ENCODE measurements at regions not wholly inside any gene's neighbourhood (a gene's known extent, or its start where the extent isn't known, plus 50 kb on each side); places are given as distances from the start of the nearest gene placed in this dataset.

GRCh38 chr18:78679031-78679430 lies 300.6 kb upstream of the SALL3 start:
- no peak for ATAC-seq (ENCODE audit: low read depth in 2 of 2)

DNA sequence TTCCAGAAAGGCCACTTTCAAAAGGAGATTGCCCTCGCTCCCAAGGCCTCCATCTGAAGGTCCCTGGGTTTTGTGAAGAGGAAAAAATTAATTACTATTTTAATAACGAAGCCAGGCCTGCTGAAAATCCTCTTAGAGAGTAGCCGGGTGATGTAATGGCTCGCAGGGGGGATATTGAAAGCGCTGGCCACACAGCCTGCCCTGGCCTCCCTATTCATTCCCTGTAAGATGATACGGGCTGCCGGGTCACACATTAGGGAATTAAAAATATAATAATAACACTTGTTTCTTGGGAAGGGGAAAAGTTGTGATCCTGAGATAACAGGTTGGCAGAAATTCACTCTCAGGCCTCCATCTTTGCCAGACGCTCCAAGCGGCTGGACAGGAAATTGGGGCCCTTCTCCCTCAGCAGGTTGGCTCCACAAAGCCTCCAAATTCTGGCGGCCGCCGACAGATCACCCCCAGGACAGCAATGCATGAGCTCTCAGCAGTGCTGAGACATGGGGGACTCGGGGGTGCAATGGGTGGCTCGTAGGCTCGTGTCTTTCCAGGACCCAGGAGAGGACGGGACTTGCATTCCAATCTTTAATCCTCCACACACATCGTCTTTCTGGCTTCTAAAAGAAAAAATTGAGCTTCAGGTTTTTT lies 299.9 kb upstream of the SALL3 start:
- Mint-ChIP-seq H3K4me3 (no peak overlapping the region), H3K4me1 (no peaks in the 10 kb centered on the region), H3K9me3 (peaks cover 0 to 2% (median 0%) of the 10 kb centered on the region in 7 donors), H3K27me3 (no peaks in the 10 kb centered on the region), H3K36me3 (no peaks in the 10 kb centered on the region), H3K27ac (no peak overlapping the region)
- Histone ChIP-seq H3K27ac (ENCODE audit: insufficient read depth, low read length, poor library complexity, severe bottlenecking) (no peak overlapping the region), H3K4me1 (ENCODE audit: control insufficient read depth, insufficient read depth, low read length, poor library complexity, severe bottlenecking) (no peaks in the 10 kb centered on the region), H3K27me3 (ENCODE audit: control insufficient read depth, insufficient read depth, low read length) (no peaks in the 10 kb centered on the region), H3K9me3 (ENCODE audit: control insufficient read depth in 2 of 2, low read length in 2 of 2) (no peaks in the 10 kb centered on the region), H3K36me3 (ENCODE audit: control insufficient read depth, insufficient read depth, low read length) (no peaks in the 10 kb centered on the region), H3K4me3 (ENCODE audit: low read depth, low read length) (no peak overlapping the region)
- ATAC-seq (ENCODE audit: low read depth in 2 of 2), result no peak
- DNase-seq, result no peak

More at GRCh38 chr18:78679031-78679430, 300.6 kb upstream of the SALL3 start:
- Mint-ChIP-seq H3K4me1 (no peaks in the 10 kb centered on the region), H3K9me3 (peaks cover 0 to 2% (median 0%) of the 10 kb centered on the region in 7 donors), H3K4me3 (no peak overlapping the region), H3K27ac (no peak overlapping the region), H3K36me3 (no peaks in the 10 kb centered on the region), H3K27me3 (no peaks in the 10 kb centered on the region)
- H3K27ac ChIP-seq (ENCODE audit: insufficient read depth, low read length, poor library complexity, severe bottlenecking), result no peak overlapping the region
- H3K4me1 ChIP-seq (ENCODE audit: control insufficient read depth, insufficient read depth, low read length, poor library complexity, severe bottlenecking), result no peaks in the 10 kb centered on the region
- H3K36me3 ChIP-seq (ENCODE audit: control insufficient read depth, insufficient read depth, low read length), result no peaks in the 10 kb centered on the region
- H3K9me3 ChIP-seq (ENCODE audit: control insufficient read depth in 2 of 2, low read length in 2 of 2), result no peaks in the 10 kb centered on the region
- H3K27me3 ChIP-seq (ENCODE audit: control insufficient read depth, insufficient read depth, low read length), result no peaks in the 10 kb centered on the region
- H3K4me3 ChIP-seq (ENCODE audit: low read depth, low read length), result no peak overlapping the region
- DNase-seq, result no peak

- Histone ChIP-seq H3K4me3 (ENCODE audit: low read depth, low read length) (no peak overlapping the region), H3K36me3 (ENCODE audit: control insufficient read depth, insufficient read depth, low read length) (no peaks in the 10 kb centered on the region), H3K27ac (ENCODE audit: insufficient read depth, low read length, poor library complexity, severe bottlenecking) (no peak overlapping the region), H3K4me1 (ENCODE audit: control insufficient read depth, insufficient read depth, low read length, poor library complexity, severe bottlenecking) (no peaks in the 10 kb centered on the region), H3K9me3 (ENCODE audit: control insufficient read depth in 2 of 2, low read length in 2 of 2) (no peaks in the 10 kb centered on the region), H3K27me3 (ENCODE audit: control insufficient read depth, insufficient read depth, low read length) (no peaks in the 10 kb centered on the region)
- H3K27me3 Mint-ChIP-seq, result no peaks in the 10 kb centered on the region
- ATAC-seq (ENCODE audit: low read depth in 2 of 2), result no peak
- H3K4me3 Mint-ChIP-seq, result no peak overlapping the region
- no peak overlapping the region for H3K27ac Mint-ChIP-seq
- no peaks in the 10 kb centered on the region for H3K36me3 Mint-ChIP-seq
- no peaks in the 10 kb centered on the region for H3K4me1 Mint-ChIP-seq
- peaks cover 0 to 2% (median 0%) of the 10 kb centered on the region in 7 donors for H3K9me3 Mint-ChIP-seq
- no peak for DNase-seq
Measured at GRCh38 chr18:78681396-78681795, 298.2 kb upstream of the SALL3 start.

DNA sequence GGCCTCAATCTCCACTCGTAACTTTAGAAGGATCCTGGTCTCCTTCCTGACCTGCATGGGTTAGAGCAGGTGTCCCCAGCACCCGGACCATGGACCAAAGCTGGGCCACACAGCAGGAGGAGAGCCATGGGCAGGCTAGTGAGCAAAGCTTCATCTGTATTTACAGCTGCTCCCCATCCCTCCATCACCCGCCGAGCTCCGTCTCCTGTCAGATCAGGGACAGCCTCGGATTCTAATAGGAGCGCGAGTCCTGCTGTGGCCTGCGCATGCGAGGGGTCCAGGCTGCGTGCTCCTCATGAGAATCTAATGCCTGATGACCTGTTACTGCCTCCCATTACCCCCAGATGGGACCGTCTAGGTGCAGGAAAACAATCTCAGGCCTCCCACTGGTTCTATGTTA lies 297.7 kb upstream of the SALL3 start:
- DNase-seq (no peak), ATAC-seq (ENCODE audit: low read depth in 2 of 2) (no peak)
- no peaks in the 10 kb centered on the region for H3K4me1 ChIP-seq (ENCODE audit: control insufficient read depth, insufficient read depth, low read length, poor library complexity, severe bottlenecking)
- no peaks in the 10 kb centered on the region for H3K9me3 ChIP-seq (ENCODE audit: control insufficient read depth in 2 of 2, low read length in 2 of 2)
- no peak overlapping the region for H3K27ac Mint-ChIP-seq
- H3K27ac ChIP-seq (ENCODE audit: insufficient read depth, low read length, poor library complexity, severe bottlenecking), result no peak overlapping the region
- H3K4me3 ChIP-seq (ENCODE audit: low read depth, low read length), result no peak overlapping the region
- no peaks in the 10 kb centered on the region for H3K9me3 Mint-ChIP-seq
- no peaks in the 10 kb centered on the region for H3K36me3 ChIP-seq (ENCODE audit: control insufficient read depth, insufficient read depth, low read length)
- H3K4me3 Mint-ChIP-seq, result no peak overlapping the region
- H3K36me3 Mint-ChIP-seq, result no peaks in the 10 kb centered on the region
- H3K27me3 ChIP-seq (ENCODE audit: control insufficient read depth, insufficient read depth, low read length), result no peaks in the 10 kb centered on the region
- no peaks in the 10 kb centered on the region for H3K27me3 Mint-ChIP-seq
- no peaks in the 10 kb centered on the region for H3K4me1 Mint-ChIP-seq

- no peaks in the 10 kb centered on the region for H3K36me3 Mint-ChIP-seq
- Histone ChIP-seq H3K27ac (ENCODE audit: insufficient read depth, low read length, poor library complexity, severe bottlenecking) (no peak overlapping the region), H3K36me3 (ENCODE audit: control insufficient read depth, insufficient read depth, low read length) (no peaks in the 10 kb centered on the region), H3K4me1 (ENCODE audit: control insufficient read depth, insufficient read depth, low read length, poor library complexity, severe bottlenecking) (no peaks in the 10 kb centered on the region), H3K4me3 (ENCODE audit: low read depth, low read length) (no peak overlapping the region), H3K9me3 (ENCODE audit: control insufficient read depth in 2 of 2, low read length in 2 of 2) (no peaks in the 10 kb centered on the region), H3K27me3 (ENCODE audit: control insufficient read depth, insufficient read depth, low read length) (no peaks in the 10 kb centered on the region)
- H3K9me3 Mint-ChIP-seq, result peaks cover 0 to 2% (median 0%) of the 10 kb centered on the region in 7 donors
- no peak overlapping the region for H3K27ac Mint-ChIP-seq
- no peak overlapping the region for H3K4me3 Mint-ChIP-seq
- no peak for DNase-seq
- ATAC-seq (ENCODE audit: low read depth in 2 of 2), result no peak
- H3K4me1 Mint-ChIP-seq, result no peaks in the 10 kb centered on the region
- H3K27me3 Mint-ChIP-seq, result no peaks in the 10 kb centered on the region
Measured at GRCh38 chr18:78682716-78683115, 296.9 kb upstream of the SALL3 start.

DNA sequence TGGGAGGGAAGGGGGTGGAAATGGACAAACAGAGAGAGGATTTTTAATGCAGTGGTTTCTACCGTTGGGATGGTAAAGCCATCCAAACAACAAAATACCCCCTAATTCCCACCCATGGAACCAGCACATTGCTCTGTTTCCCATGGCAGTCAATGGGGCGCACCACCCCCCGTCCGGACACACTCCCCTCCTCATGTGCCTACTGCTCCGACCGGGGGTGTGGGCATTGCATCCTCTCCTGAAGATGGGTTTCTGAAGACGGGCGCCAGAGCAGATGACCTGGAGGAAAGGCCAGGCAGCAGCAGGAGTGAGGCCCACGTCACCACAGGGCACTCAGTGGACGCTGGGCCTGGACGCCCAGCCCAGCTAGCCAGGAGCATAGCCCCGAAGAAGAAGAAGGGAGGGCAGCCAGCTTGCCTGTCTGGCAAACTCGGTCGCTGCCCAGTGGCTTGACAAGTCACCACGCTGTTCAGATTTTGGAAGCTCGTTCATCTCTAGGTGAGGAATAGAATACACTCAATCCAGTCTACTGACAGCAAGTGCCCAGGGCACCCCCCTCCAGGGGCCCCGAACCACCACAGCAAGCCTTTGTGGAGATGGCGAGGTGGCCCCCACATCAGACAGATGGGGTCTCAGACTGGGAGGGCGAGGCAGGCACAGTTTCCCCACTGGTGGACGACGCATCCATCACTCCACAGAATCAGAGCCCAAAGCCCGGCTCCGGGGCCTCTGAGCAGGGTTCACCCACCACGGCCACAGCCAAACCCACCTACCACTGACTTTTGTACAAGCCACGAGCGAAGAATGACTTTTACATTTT lies 296.2 kb upstream of the SALL3 start:
- Histone ChIP-seq H3K9me3 (ENCODE audit: control insufficient read depth in 2 of 2, low read length in 2 of 2) (no peaks in the 10 kb centered on the region), H3K4me1 (ENCODE audit: control insufficient read depth, insufficient read depth, low read length, poor library complexity, severe bottlenecking) (no peaks in the 10 kb centered on the region), H3K27me3 (ENCODE audit: control insufficient read depth, insufficient read depth, low read length) (no peaks in the 10 kb centered on the region), H3K36me3 (ENCODE audit: control insufficient read depth, insufficient read depth, low read length) (no peaks in the 10 kb centered on the region), H3K27ac (ENCODE audit: insufficient read depth, low read length, poor library complexity, severe bottlenecking) (no peak overlapping the region), H3K4me3 (ENCODE audit: low read depth, low read length) (no peak overlapping the region)
- Mint-ChIP-seq H3K27ac (no peak overlapping the region), H3K36me3 (no peaks in the 10 kb centered on the region), H3K4me3 (no peak overlapping the region), H3K27me3 (no peaks in the 10 kb centered on the region), H3K4me1 (no peaks in the 10 kb centered on the region), H3K9me3 (peaks cover 0 to 2% (median 0%) of the 10 kb centered on the region in 7 donors)
- ATAC-seq (ENCODE audit: low read depth in 2 of 2) (no peak), DNase-seq (no peak)

DNA sequence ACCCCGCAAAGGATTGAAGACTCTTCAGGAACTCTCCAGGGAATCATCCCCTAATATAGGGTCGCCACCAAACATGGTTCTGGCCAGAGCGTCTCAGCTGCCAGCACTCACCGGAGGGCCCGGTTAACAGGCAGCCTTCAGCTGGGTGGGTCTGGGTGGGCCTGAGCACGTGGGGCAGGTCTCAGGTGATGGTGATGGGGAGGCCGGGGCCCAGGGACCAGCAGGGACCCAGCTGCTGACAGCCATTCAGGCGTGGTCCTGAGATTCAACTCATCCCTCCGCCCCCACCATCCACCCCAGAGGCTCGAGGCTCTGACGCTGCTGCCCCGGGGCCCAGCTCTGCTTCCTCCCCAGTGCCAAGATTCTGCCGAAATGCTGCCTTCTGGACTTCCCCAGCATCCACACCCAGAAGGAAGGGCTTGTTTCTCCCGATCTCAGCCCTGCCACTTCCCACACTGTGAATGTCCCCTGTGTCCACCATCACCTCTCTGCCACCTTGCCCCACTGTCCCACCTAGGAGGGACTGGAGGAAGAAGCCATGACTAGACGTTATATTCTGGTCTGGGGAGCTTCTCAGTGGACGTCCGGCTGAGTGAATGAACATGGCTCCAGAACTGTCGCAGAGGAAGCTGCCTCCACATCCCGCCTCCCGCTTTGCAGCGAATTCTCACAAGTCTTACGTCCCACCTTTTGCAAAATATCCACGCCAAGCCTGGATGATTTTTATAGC lies 294.2 kb upstream of the SALL3 start:
- H3K9me3 ChIP-seq (ENCODE audit: control insufficient read depth in 2 of 2, low read length in 2 of 2), result no peaks in the 10 kb centered on the region
- H3K4me3 ChIP-seq (ENCODE audit: low read depth, low read length), result no peak overlapping the region
- H3K27ac Mint-ChIP-seq, result no peak overlapping the region
- no peaks in the 10 kb centered on the region for H3K4me1 Mint-ChIP-seq
- no peaks in the 10 kb centered on the region for H3K4me1 ChIP-seq (ENCODE audit: control insufficient read depth, insufficient read depth, low read length, poor library complexity, severe bottlenecking)
- no peak overlapping the region for H3K27ac ChIP-seq (ENCODE audit: insufficient read depth, low read length, poor library complexity, severe bottlenecking)
- H3K36me3 ChIP-seq (ENCODE audit: control insufficient read depth, insufficient read depth, low read length), result no peaks in the 10 kb centered on the region
- H3K9me3 Mint-ChIP-seq, result peaks cover 0 to 2% (median 0%) of the 10 kb centered on the region in 7 donors
- no peak for DNase-seq
- H3K36me3 Mint-ChIP-seq, result no peaks in the 10 kb centered on the region
- no peak for ATAC-seq (ENCODE audit: low read depth in 2 of 2)
- H3K27me3 ChIP-seq (ENCODE audit: control insufficient read depth, insufficient read depth, low read length), result no peaks in the 10 kb centered on the region
- H3K4me3 Mint-ChIP-seq, result no peak overlapping the region
- H3K27me3 Mint-ChIP-seq, result no peaks in the 10 kb centered on the region
